ENCODE measurements at regions not wholly inside any gene's neighbourhood (a gene's known extent, or its start where the extent isn't known, plus 50 kb on each side); places are given as distances from the start of the nearest gene placed in this dataset.
"Not testable (repeated sequence)": the region's sequence is repeated elsewhere in the genome, so short reads cannot be mapped to it uniquely, and the experiment has no call there.

DNA sequence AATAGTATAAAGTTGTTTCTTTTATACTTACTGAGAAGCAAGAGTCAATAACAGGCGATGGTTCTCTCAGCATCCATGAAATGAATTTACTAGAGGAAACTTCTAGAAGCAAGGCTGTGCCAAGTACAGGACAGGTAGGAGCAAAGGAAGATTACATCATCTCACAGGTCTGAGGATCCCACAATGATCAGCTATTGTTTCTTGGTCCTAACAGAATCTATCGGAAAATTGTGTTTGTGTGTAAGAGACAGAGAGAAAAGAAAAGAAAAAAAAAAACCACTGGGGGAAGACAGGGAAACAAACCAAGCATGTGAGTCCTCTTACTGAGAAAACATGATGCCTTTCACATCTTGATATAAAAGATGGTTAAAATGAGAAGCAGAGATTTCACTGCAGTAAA, 535.0 kb upstream of the NRP1 start:
- Histone ChIP-seq H3K4me2 (ENCODE audit: low read length) (no peak overlapping the region), H3K79me2 (ENCODE audit: insufficient read depth, low read length) (no peaks in the 10 kb centered on the region), H3K4me1 (ENCODE audit: insufficient read depth, low read length, severe bottlenecking) (no peaks in the 10 kb centered on the region), H4K20me1 (ENCODE audit: insufficient read depth, low read length) (no peaks in the 10 kb centered on the region), H3F3A (ENCODE audit: insufficient read depth, low read length) (no peaks in the 10 kb centered on the region), H3K9ac (ENCODE audit: low read length) (no peak overlapping the region), H3K27me3 (ENCODE audit: insufficient read depth, low read length) (no peaks in the 10 kb centered on the region), H3K9me2 (ENCODE audit: low read depth, low read length) (no peaks in the 10 kb centered on the region), H3K36me3 (ENCODE audit: insufficient read depth, low read length) (no peaks in the 10 kb centered on the region), H3K4me3 (ENCODE audit: low read depth, low read length, poor library complexity, severe bottlenecking) (no peak overlapping the region), H2AFZ (ENCODE audit: low read length) (no peak overlapping the region), H3K27ac (ENCODE audit: low read depth, low read length, poor library complexity, severe bottlenecking) (no peak overlapping the region), H3K9me3 (ENCODE audit: low read length) (no peaks in the 10 kb centered on the region)
- TF ChIP-seq, protein P1, sequence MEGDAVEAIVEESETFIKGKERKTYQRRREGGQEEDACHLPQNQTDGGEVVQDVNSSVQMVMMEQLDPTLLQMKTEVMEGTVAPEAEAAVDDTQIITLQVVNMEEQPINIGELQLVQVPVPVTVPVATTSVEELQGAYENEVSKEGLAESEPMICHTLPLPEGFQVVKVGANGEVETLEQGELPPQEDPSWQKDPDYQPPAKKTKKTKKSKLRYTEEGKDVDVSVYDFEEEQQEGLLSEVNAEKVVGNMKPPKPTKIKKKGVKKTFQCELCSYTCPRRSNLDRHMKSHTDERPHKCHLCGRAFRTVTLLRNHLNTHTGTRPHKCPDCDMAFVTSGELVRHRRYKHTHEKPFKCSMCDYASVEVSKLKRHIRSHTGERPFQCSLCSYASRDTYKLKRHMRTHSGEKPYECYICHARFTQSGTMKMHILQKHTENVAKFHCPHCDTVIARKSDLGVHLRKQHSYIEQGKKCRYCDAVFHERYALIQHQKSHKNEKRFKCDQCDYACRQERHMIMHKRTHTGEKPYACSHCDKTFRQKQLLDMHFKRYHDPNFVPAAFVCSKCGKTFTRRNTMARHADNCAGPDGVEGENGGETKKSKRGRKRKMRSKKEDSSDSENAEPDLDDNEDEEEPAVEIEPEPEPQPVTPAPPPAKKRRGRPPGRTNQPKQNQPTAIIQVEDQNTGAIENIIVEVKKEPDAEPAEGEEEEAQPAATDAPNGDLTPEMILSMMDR (IDR thresholded peaks at IDR 0.05; ENCODE audit: low read length): no peak
- no peak for TF ChIP-seq EZH2 (IDR thresholded peaks at IDR 0.05; ENCODE audit: borderline replicate concordance, low read length)

DNA sequence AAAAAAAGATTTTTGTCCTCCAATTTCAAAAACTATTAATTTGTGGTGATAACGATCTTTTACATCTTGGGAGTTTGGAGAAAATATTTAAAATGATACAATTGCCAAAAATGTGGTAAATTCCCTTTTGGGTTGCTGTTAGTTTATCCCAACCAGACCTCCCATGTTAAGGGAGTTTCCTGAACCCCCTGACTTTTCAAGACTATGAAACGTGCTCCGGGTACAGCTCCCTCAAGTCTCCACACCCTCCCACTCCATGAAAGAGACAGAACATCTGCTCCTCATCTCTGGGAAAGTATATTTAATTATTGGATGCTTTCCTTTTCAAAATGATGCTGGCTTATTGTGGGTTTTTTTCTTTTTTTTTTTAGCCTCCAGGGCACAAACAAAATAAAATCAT, 534.6 kb upstream of the NRP1 start:
- no peak overlapping the region for H3K27ac ChIP-seq (ENCODE audit: low read depth, low read length, poor library complexity, severe bottlenecking)
- no peaks in the 10 kb centered on the region for H3K27me3 ChIP-seq (ENCODE audit: insufficient read depth, low read length)
- no peak overlapping the region for H3K9ac ChIP-seq (ENCODE audit: low read length)
- no peak for TF ChIP-seq EZH2 (IDR thresholded peaks at IDR 0.05; ENCODE audit: borderline replicate concordance, low read length)
- TF ChIP-seq, protein P1 (IDR thresholded peaks at IDR 0.05; ENCODE audit: low read length): no peak
- no peaks in the 10 kb centered on the region for H3K4me1 ChIP-seq (ENCODE audit: insufficient read depth, low read length, severe bottlenecking)
- no peaks in the 10 kb centered on the region for H3K9me2 ChIP-seq (ENCODE audit: low read depth, low read length)
- no peaks in the 10 kb centered on the region for H3K36me3 ChIP-seq (ENCODE audit: insufficient read depth, low read length)
- no peaks in the 10 kb centered on the region for H4K20me1 ChIP-seq (ENCODE audit: insufficient read depth, low read length)
- no peak overlapping the region for H2AFZ ChIP-seq (ENCODE audit: low read length)
- no peaks in the 10 kb centered on the region for H3F3A ChIP-seq (ENCODE audit: insufficient read depth, low read length)
- H3K4me2 ChIP-seq (ENCODE audit: low read length): no peak overlapping the region
- H3K9me3 ChIP-seq (ENCODE audit: low read length): no peaks in the 10 kb centered on the region
- no peaks in the 10 kb centered on the region for H3K79me2 ChIP-seq (ENCODE audit: insufficient read depth, low read length)
- H3K4me3 ChIP-seq (ENCODE audit: low read depth, low read length, poor library complexity, severe bottlenecking): no peak overlapping the region

DNA sequence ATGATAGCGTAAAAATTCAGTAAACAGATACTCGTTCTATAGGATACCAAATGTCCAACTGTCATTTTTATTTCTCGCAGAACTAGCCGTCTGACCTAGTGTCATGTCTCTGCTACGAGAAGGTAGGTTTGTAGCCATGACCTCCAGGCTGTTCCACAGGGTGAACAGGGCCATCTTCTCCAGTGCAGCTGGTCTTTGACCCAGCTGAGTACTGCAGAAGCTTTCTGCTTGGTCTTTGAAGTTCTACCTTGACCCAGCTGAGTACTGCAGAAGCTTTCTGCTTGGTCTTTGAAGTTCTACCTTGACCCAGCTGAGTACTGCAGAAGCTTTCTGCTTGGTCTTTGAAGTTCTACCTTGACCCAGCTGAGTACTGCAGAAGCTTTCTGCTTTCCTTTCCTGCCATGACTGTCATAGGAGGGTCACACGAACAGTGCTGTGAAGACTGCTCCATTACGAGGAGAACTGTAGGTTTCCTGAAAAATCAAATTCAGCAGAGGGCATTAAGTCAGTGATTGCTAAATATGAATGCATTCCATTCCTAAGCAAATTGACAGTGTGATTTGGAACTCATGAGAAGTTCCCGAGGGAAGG, 532.8 kb upstream of the NRP1 start:
- H3K9me2 ChIP-seq (ENCODE audit: low read depth, low read length); H3F3A ChIP-seq (ENCODE audit: insufficient read depth, low read length); H3K4me3 ChIP-seq (ENCODE audit: low read depth, low read length, poor library complexity, severe bottlenecking); H3K36me3 ChIP-seq (ENCODE audit: insufficient read depth, low read length); H3K4me1 ChIP-seq (ENCODE audit: insufficient read depth, low read length, severe bottlenecking); H3K9ac ChIP-seq (ENCODE audit: low read length); H3K79me2 ChIP-seq (ENCODE audit: insufficient read depth, low read length); H4K20me1 ChIP-seq (ENCODE audit: insufficient read depth, low read length); H3K9me3 ChIP-seq (ENCODE audit: low read length); H2AFZ ChIP-seq (ENCODE audit: low read length); H3K27me3 ChIP-seq (ENCODE audit: insufficient read depth, low read length); H3K27ac ChIP-seq (ENCODE audit: low read depth, low read length, poor library complexity, severe bottlenecking); H3K4me2 ChIP-seq (ENCODE audit: low read length): not testable (repeated sequence)

DNA sequence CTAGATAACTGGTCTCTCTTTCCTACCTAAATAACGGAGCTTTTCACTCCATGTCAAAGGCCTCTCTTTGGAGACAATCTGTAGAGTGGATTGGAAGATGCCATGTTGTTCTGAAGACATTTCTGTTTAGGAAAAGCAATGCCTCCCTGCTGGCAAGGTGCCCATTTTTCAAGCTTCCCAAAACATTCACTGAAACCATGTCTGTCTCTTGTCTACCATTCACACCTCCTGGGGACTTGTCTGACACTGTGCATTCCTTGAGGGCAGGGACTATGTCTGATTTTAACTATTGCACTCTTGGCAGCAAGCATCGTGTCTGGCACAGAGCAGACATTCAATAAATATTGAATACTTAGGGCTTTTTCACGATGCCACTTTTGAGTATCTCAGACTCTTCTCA, 528.9 kb upstream of the NRP1 start:
- H3K4me2 ChIP-seq (ENCODE audit: low read length): no peak overlapping the region
- no peak overlapping the region for H2AFZ ChIP-seq (ENCODE audit: low read length)
- H3K9me3 ChIP-seq (ENCODE audit: low read length): no peaks in the 10 kb centered on the region
- no peaks in the 10 kb centered on the region for H3K4me1 ChIP-seq (ENCODE audit: insufficient read depth, low read length, severe bottlenecking)
- H3F3A ChIP-seq (ENCODE audit: insufficient read depth, low read length): no peaks in the 10 kb centered on the region
- H3K9ac ChIP-seq (ENCODE audit: low read length): no peak overlapping the region
- no peak overlapping the region for H3K27ac ChIP-seq (ENCODE audit: low read depth, low read length, poor library complexity, severe bottlenecking)
- H3K27me3 ChIP-seq (ENCODE audit: insufficient read depth, low read length): no peaks in the 10 kb centered on the region
- no peaks in the 10 kb centered on the region for H3K36me3 ChIP-seq (ENCODE audit: insufficient read depth, low read length)
- H4K20me1 ChIP-seq (ENCODE audit: insufficient read depth, low read length): no peaks in the 10 kb centered on the region
- TF ChIP-seq EZH2 (IDR thresholded peaks at IDR 0.05; ENCODE audit: borderline replicate concordance, low read length): no peak
- TF ChIP-seq, protein P1 (IDR thresholded peaks at IDR 0.05; ENCODE audit: low read length): no peak
- no peak overlapping the region for H3K4me3 ChIP-seq (ENCODE audit: low read depth, low read length, poor library complexity, severe bottlenecking)
- H3K9me2 ChIP-seq (ENCODE audit: low read depth, low read length): no peaks in the 10 kb centered on the region
- no peaks in the 10 kb centered on the region for H3K79me2 ChIP-seq (ENCODE audit: insufficient read depth, low read length)

Data from OCI-LY1 (cell line).